RWPE1 (cell line): ENCODE measurements at regions not wholly inside any gene's neighbourhood (a gene's known extent, or its start where the extent isn't known, plus 50 kb on each side); places are given as distances from the start of the nearest gene placed in this dataset.

Experiments used
- CTCF ChIA-PET: fragments of 350-600 bp; sonication (Branson Sonifier 250); formaldehyde crosslinking; extraction: SDS; loops from one replicate; lab custom pipeline; 2021; lab: Yijun Ruan, JAX
- POLR2A ChIA-PET: fragments of 400-600 bp; formaldehyde crosslinking; extraction: SDS; loops from one replicate; lab custom pipeline; 2020; ENCODE audit warnings: antibody characterized with exemption; ENCODE audit not compliant: low non-redundant PET; lab: Yijun Ruan, JAX
- DNase-seq: peaks from one replicate; pipeline ENCODE4 v3.0.0; 2012; ENCODE audit warnings: low spot score
- H3K27ac ChIP-seq: fragments of 450-650 bp; 2 replicates; pipeline ENCODE4 v1.5.1; 2017
- TF ChIP-seq, protein P1 (sequence below): fragments of 450-650 bp; conservative IDR thresholded peaks from 2 replicates; pipeline ENCODE4 v1.5.1; 2017; ENCODE audit warnings: low read depth, mild to moderate bottlenecking

GRCh38 chr5:60510049-60510448 is 189.9 kb downstream of the DEPDC1B start:
- no peak for DNase-seq
- TF ChIP-seq, protein P1, sequence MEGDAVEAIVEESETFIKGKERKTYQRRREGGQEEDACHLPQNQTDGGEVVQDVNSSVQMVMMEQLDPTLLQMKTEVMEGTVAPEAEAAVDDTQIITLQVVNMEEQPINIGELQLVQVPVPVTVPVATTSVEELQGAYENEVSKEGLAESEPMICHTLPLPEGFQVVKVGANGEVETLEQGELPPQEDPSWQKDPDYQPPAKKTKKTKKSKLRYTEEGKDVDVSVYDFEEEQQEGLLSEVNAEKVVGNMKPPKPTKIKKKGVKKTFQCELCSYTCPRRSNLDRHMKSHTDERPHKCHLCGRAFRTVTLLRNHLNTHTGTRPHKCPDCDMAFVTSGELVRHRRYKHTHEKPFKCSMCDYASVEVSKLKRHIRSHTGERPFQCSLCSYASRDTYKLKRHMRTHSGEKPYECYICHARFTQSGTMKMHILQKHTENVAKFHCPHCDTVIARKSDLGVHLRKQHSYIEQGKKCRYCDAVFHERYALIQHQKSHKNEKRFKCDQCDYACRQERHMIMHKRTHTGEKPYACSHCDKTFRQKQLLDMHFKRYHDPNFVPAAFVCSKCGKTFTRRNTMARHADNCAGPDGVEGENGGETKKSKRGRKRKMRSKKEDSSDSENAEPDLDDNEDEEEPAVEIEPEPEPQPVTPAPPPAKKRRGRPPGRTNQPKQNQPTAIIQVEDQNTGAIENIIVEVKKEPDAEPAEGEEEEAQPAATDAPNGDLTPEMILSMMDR: no peak
- ChIA-PET POLR2A (interaction anchor here (0.6 kb wide), 1 partner anchor 146 kb away, joined by 3 read pairs; no protein-coding TSS in a partner anchor), CTCF (interaction anchor here (0.5 to 0.6 kb wide), 2 partner anchors 104 to 443 kb away, joined by 3 to 4 read pairs; no protein-coding TSS in a partner anchor)
- H3K27ac ChIP-seq: no peak overlapping the region

GRCh38 chr5:60509519-60509918 is 190.4 kb downstream of the DEPDC1B start:
- CTCF ChIA-PET: no interaction called here
- TF ChIP-seq, protein P1: no peak
- POLR2A ChIA-PET: interaction anchor here (0.6 kb wide), 1 partner anchor 146 kb away, joined by 3 read pairs; no protein-coding TSS in a partner anchor
- H3K27ac ChIP-seq: no peak overlapping the region
- DNase-seq: no peak

DNA sequence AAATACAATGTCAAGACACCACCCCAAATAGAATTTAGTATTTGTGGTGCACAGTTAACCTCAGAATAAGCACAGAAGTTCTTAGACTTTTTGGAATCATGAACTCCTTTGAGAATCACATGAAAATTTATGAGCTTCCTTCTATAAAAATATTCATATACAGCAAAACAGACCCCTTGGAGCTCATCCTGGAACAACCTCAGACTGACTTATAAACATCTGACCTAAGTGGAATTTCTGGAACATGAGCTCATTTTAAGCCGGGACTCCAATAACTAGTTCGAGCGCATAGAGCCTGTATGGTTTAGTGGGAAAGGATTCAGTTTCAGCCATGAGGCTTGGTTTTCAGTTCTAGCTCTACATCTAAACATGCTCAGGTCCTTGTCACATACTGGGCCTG is 192.3 kb downstream of the DEPDC1B start:
- no peak overlapping the region for H3K27ac ChIP-seq
- ChIA-PET CTCF (interaction anchor here (0.6 to 0.7 kb wide), 2 partner anchors 166 to 635 kb away, joined by 3 to 5 read pairs; no protein-coding TSS in a partner anchor), POLR2A (no interaction called here)
- no peak for DNase-seq
- TF ChIP-seq, protein P1: no peak

GRCh38 chr5:60505373-60506171 is 194.4 kb downstream of the DEPDC1B start:
- ChIA-PET CTCF (no interaction called here), POLR2A (no interaction called here)
- no peak overlapping the region for H3K27ac ChIP-seq
- DNase-seq: no peak
- TF ChIP-seq, protein P1: no peak

- TF ChIP-seq, protein P1: no peak
- ChIA-PET POLR2A (no interaction called here), CTCF (interaction anchor here (0.5 to 0.7 kb wide), 4 partner anchors 9 to 1734 kb away, joined by 3 read pairs; no protein-coding TSS in a partner anchor)
- DNase-seq: no peak
- H3K27ac ChIP-seq: no peak overlapping the region
Measured at GRCh38 chr5:60504342-60504741, 195.6 kb downstream of the DEPDC1B start.

- TF ChIP-seq, protein P1: no peak
- CTCF ChIA-PET: interaction anchor here (0.5 to 0.7 kb wide), 5 partner anchors 9 to 1734 kb away, joined by 3 read pairs; no protein-coding TSS in a partner anchor
- POLR2A ChIA-PET: no interaction called here
- no peak overlapping the region for H3K27ac ChIP-seq
- no peak for DNase-seq
Measured at GRCh38 chr5:60503771-60504170, 196.2 kb downstream of the DEPDC1B start.
